Testis (tissue), 2 donors: ENCODE measurements at regions not wholly inside any gene's neighbourhood (a gene's known extent, or its start where the extent isn't known, plus 50 kb on each side); places are given as distances from the start of the nearest gene placed in this dataset.

Experiments
- DNase-seq: peaks from one replicate; pipeline ENCODE4 v3.0.0-alpha.2; 2019
- H3K27ac ChIP-seq, 2 donors: fragments of 200-600 bp; sonication (generic); one replicate each; pipeline ENCODE4 v1.5.1; 2019
- H3K27me3 ChIP-seq: fragments of 200-600 bp; sonication (generic); one replicate; pipeline ENCODE4 v1.5.1; 2019
- H3K36me3 ChIP-seq: fragments of 200-600 bp; sonication (generic); one replicate; pipeline ENCODE4 v1.5.1; 2017; ENCODE audit warnings: low read depth; ENCODE audit errors: missing control alignments
- H3K4me1 ChIP-seq: fragments of 200-600 bp; sonication (generic); one replicate; pipeline ENCODE4 v1.5.1; 2019
- H3K4me3 ChIP-seq, 2 donors: fragments of 200-600 bp; sonication (generic); one replicate each; pipeline ENCODE4 v1.5.1; 2017 to 2019
- H3K9me3 ChIP-seq: fragments of 200-600 bp; sonication (generic); one replicate; pipeline ENCODE4 v1.5.1; 2017
- POLR2A ChIP-seq: fragments of 450-650 bp; IDR thresholded peaks from one replicate; pipeline ENCODE4 v1.6.1; 2017; ENCODE audit warnings: antibody characterized with exemption, mild to moderate bottlenecking, moderate library complexity
- WGBS, 2 donors: methylation state at CpG; one replicate each; pipeline ENCODE4 v1.1.5; 2018; 5-methylcytosine and 5-hydroxymethylcytosine counted together
- intact Hi-C: fragments of 100-400 bp; cut with DNase I; formaldehyde crosslinking; loops from one replicate; pipeline ENCODE4 v1.15.1; 2023; ENCODE audit warnings: low total_unique reads
- TF ChIP-seq, protein P1 (sequence below), 3 experiments: fragments of 450-650 bp in 2 of 3; fragments of 200-600 bp in 1 of 3; sonication (generic) in 1 of 3; IDR thresholded peaks; one replicate each; pipeline ENCODE4 v1.5.1; 2016 to 2019; ENCODE audit warnings: antibody characterized with exemption in 3 of 3, mild to moderate bottlenecking in 2 of 3, moderate library complexity in 1 of 3

- Histone ChIP-seq H3K27me3 (no peaks in the 10 kb centered on the region), H3K27ac (no peak overlapping the region), H3K9me3 (no peaks in the 10 kb centered on the region), H3K4me1 (no peaks in the 10 kb centered on the region), H3K36me3 (no peaks in the 10 kb centered on the region), H3K4me3 (no peak overlapping the region)
- TF ChIP-seq, protein P1, sequence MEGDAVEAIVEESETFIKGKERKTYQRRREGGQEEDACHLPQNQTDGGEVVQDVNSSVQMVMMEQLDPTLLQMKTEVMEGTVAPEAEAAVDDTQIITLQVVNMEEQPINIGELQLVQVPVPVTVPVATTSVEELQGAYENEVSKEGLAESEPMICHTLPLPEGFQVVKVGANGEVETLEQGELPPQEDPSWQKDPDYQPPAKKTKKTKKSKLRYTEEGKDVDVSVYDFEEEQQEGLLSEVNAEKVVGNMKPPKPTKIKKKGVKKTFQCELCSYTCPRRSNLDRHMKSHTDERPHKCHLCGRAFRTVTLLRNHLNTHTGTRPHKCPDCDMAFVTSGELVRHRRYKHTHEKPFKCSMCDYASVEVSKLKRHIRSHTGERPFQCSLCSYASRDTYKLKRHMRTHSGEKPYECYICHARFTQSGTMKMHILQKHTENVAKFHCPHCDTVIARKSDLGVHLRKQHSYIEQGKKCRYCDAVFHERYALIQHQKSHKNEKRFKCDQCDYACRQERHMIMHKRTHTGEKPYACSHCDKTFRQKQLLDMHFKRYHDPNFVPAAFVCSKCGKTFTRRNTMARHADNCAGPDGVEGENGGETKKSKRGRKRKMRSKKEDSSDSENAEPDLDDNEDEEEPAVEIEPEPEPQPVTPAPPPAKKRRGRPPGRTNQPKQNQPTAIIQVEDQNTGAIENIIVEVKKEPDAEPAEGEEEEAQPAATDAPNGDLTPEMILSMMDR (IDR thresholded peaks at IDR 0.05) = no peak
- TF ChIP-seq POLR2A = no peak
- intact Hi-C loops = no loop called here
- WGBS, 2 donors = 96 to 100% methylated on average over 2 of the region's 2 CpGs
- DNase-seq = no peak
Measured at GRCh38 chr18:53883771-53884170, 340.7 kb downstream of the MBD2 start.

GRCh38 chr18:53874103-53874502 is 350.4 kb downstream of the MBD2 start:
- Histone ChIP-seq H3K9me3 (no peaks in the 10 kb centered on the region), H3K27me3 (no peaks in the 10 kb centered on the region), H3K27ac (no peak overlapping the region), H3K4me3 (no peak overlapping the region), H3K36me3 (no peaks in the 10 kb centered on the region), H3K4me1 (no peaks in the 10 kb centered on the region)
- intact Hi-C loops = no loop called here
- WGBS, 2 donors = 91 to 92% methylated on average over 2 of the region's 2 CpGs
- TF ChIP-seq POLR2A = no peak
- TF ChIP-seq, protein P1 (IDR thresholded peaks at IDR 0.05) = no peak
- DNase-seq = no peak

- Histone ChIP-seq H3K4me3 (no peak overlapping the region), H3K9me3 (no peaks in the 10 kb centered on the region), H3K4me1 (no peaks in the 10 kb centered on the region), H3K36me3 (no peaks in the 10 kb centered on the region), H3K27ac (no peak overlapping the region), H3K27me3 (no peaks in the 10 kb centered on the region)
- TF ChIP-seq POLR2A = no peak
- TF ChIP-seq, protein P1 (IDR thresholded peaks at IDR 0.05) = no peak
- intact Hi-C loops = no loop called here
- WGBS, 2 donors = 71 to 73% methylated on average over 5 of the region's 5 CpGs
- DNase-seq = no peak
Measured at GRCh38 chr18:53864770-53865169, 359.7 kb downstream of the MBD2 start.

DNA sequence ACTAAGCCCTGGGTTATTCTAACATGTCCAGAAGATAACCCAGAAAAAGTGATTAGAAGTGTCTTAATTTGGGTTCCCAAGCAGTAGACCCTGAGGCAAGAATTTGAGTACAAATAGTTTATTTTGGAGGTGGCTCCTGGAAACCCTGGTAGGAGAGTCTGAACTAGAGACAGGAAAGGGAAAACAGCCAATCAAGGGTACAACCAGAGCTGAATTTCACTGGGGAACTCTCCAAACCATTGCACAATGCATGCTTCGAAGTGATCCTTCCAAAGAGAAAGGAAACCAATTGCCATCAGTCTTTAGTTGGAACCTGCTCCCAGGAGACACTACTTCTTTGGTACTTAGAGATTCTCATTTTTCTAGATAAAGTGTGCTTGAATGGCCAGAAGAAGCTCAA is 361.5 kb downstream of the MBD2 start:
- intact Hi-C loops = no loop called here
- 27 to 48% methylated on average over 1 of the region's 1 CpG for WGBS, 2 donors
- no peaks in the 10 kb centered on the region for H3K9me3 ChIP-seq
- H3K4me3 ChIP-seq = no peak overlapping the region
- H3K4me1 ChIP-seq = no peaks in the 10 kb centered on the region
- no peaks in the 10 kb centered on the region for H3K36me3 ChIP-seq
- no peak for DNase-seq
- H3K27me3 ChIP-seq = no peaks in the 10 kb centered on the region
- TF ChIP-seq, protein P1 (IDR thresholded peaks at IDR 0.05) = no peak
- no peak for TF ChIP-seq POLR2A
- no peak overlapping the region for H3K27ac ChIP-seq

DNA sequence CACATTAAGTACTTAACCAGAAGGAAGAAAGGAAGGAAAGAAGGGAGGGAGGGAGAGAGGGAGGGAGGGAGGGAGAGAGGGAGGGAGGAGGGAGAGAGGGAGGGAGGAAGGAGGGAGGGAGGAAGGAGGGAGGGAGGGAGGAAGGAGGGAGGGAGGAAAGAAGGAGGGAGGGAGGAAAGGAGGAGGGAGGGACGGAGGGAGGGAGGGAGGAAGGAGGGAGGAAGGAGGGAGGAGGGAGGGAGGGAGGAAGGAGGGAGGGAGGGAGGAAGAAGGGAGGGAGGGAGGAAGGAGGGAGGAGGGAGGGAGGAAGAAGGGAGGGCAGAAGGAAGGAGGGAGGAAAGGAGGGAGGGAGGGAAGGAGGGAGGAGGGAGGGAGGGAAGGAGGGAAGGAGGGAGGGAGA is 363.3 kb downstream of the MBD2 start:
- no peak for TF ChIP-seq POLR2A
- TF ChIP-seq, protein P1 (IDR thresholded peaks at IDR 0.05) = no peak
- Histone ChIP-seq H3K36me3 (no peaks in the 10 kb centered on the region), H3K27me3 (no peaks in the 10 kb centered on the region), H3K9me3 (no peaks in the 10 kb centered on the region), H3K27ac (no peak overlapping the region), H3K4me3 (no peak overlapping the region), H3K4me1 (no peaks in the 10 kb centered on the region)
- DNase-seq = no peak
- intact Hi-C loops = no loop called here
- WGBS, 2 donors = 83% methylated on average over 1 of the region's 1 CpG; no CpG with 5 or more reads in 1 of the 2 donors
